Suprapubic skin (tissue), 4 donors: ENCODE measurements at regions not wholly inside any gene's neighbourhood (a gene's known extent, or its start where the extent isn't known, plus 50 kb on each side); places are given as distances from the start of the nearest gene placed in this dataset.

Experiments
- DNase-seq, 2 donors: peaks; one replicate each; pipeline ENCODE4 v3.0.0-alpha.2; 2019; ENCODE audit warnings: low spot score in 2 of 2
- H3K27ac ChIP-seq: fragments of 200-600 bp; sonication (generic); one replicate; pipeline ENCODE4 v1.5.1; 2019
- H3K27me3 ChIP-seq: fragments of 200-600 bp; sonication (generic); one replicate; pipeline ENCODE4 v1.5.1; 2019
- H3K36me3 ChIP-seq: fragments of 200-600 bp; sonication (generic); one replicate; pipeline ENCODE4 v1.5.1; 2019
- H3K4me1 ChIP-seq: fragments of 200-600 bp; sonication (generic); one replicate; pipeline ENCODE4 v1.5.1; 2019
- H3K4me3 ChIP-seq: fragments of 200-600 bp; sonication (generic); one replicate; pipeline ENCODE4 v1.5.1; 2019; ENCODE audit warnings: mild to moderate bottlenecking
- H3K9me3 ChIP-seq: fragments of 200-600 bp; sonication (generic); one replicate; pipeline ENCODE4 v1.5.1; 2019
- CTCF ChIP-seq, 2 donors: fragments of 200-600 bp in 1 of 2; fragments of 450-650 bp in 1 of 2; sonication (generic) in 1 of 2; IDR thresholded peaks; one replicate each; pipeline ENCODE4 v1.5.1; 2016 to 2019; ENCODE audit warnings: antibody characterized with exemption in 2 of 2, mild to moderate bottlenecking in 1 of 2, moderate library complexity in 1 of 2
- EP300 ChIP-seq: sonication (generic); formaldehyde crosslinking; IDR thresholded peaks from one replicate; pipeline ENCODE4 v1.6.1; 2017; ENCODE audit warnings: antibody characterized with exemption
- POLR2A ChIP-seq, 2 donors: fragments of 450-650 bp; IDR thresholded peaks; one replicate each; pipeline ENCODE4 v1.6.1; 2017; ENCODE audit warnings: antibody characterized with exemption in 2 of 2, mild to moderate bottlenecking in 2 of 2, moderate library complexity in 2 of 2
- POLR2AphosphoS5 ChIP-seq, 3 donors: sonication (generic); formaldehyde crosslinking; IDR thresholded peaks; one replicate each; pipeline ENCODE4 v1.6.1; 2017; ENCODE audit warnings: antibody characterized with exemption in 3 of 3
- WGBS: methylation state at CpG from one replicate; pipeline ENCODE4 v1.1.5; 2018; 5-methylcytosine and 5-hydroxymethylcytosine counted together

DNA sequence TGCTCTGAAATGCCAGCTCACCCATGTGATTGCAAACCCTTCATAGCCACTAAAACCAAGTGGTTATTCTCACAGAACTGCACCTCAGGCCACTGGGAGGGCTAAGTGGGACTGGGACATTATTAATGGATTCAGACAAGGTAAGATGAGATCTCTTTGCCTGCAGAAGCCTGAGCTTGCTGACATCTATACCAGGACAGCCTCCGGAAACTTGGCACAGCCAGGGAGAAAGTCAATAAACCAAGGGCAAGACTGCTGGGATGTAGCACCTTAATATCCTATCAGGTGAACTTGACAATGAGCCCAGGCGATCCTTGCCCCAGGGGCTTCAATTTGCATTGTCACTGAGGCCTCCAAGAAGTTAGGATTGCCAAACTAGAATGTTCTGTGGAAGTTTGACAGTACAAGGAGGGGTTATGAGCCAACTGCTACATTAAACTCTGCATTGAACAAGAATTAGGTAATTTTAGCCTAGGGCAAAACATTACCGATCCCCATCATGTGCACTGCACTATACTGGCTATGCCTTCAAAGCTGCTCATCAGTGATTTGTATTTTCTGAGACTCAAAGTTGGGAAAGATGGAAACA lies 60.1 kb upstream of the RALGAPA2 start:
- H3K4me3 ChIP-seq, result no peak overlapping the region
- H3K4me1 ChIP-seq, result peaks cover 6% of the 10 kb centered on the region
- H3K36me3 ChIP-seq, result no peaks in the 10 kb centered on the region
- TF ChIP-seq CTCF (IDR thresholded peaks at IDR 0.05) (no peak), EP300 (no peak)
- peaks cover 2% of the 10 kb centered on the region for H3K27me3 ChIP-seq
- no peak for DNase-seq
- H3K27ac ChIP-seq, result no peak overlapping the region
- no peaks in the 10 kb centered on the region for H3K9me3 ChIP-seq
- WGBS, result 49% methylated on average over 3 of the region's 3 CpGs

GRCh38 chr20:20768202-20768815 lies 55.9 kb upstream of the RALGAPA2 start:
- TF ChIP-seq EP300 (no peak), POLR2AphosphoS5 (IDR thresholded peaks at IDR 0.05) (no peak), POLR2A (IDR thresholded peaks at IDR 0.05) (no peak), CTCF (IDR thresholded peaks at IDR 0.05) (no peak)
- no peaks in the 10 kb centered on the region for H3K9me3 ChIP-seq
- WGBS, result 89% methylated on average over 11 of the region's 30 CpGs
- no peak for DNase-seq
- H3K27ac ChIP-seq, result no peak overlapping the region
- H3K4me3 ChIP-seq, result no peak overlapping the region
- H3K4me1 ChIP-seq, result peaks cover 6% of the 10 kb centered on the region
- no peaks in the 10 kb centered on the region for H3K36me3 ChIP-seq
- peaks cover 2% of the 10 kb centered on the region for H3K27me3 ChIP-seq

- H3K27ac ChIP-seq, result no peak overlapping the region
- H3K27me3 ChIP-seq, result peaks cover 2% of the 10 kb centered on the region
- TF ChIP-seq POLR2A (IDR thresholded peaks at IDR 0.05) (no peak), EP300 (no peak), POLR2AphosphoS5 (IDR thresholded peaks at IDR 0.05) (no peak), CTCF (IDR thresholded peaks at IDR 0.05) (no peak)
- H3K9me3 ChIP-seq, result no peaks in the 10 kb centered on the region
- H3K36me3 ChIP-seq, result no peaks in the 10 kb centered on the region
- DNase-seq, result no peak
- H3K4me1 ChIP-seq, result no peaks in the 10 kb centered on the region
- WGBS, result 46% methylated on average over 4 of the region's 4 CpGs
- no peak overlapping the region for H3K4me3 ChIP-seq
Observed at GRCh38 chr20:20765696-20766365, 53.4 kb upstream of the RALGAPA2 start.

DNA sequence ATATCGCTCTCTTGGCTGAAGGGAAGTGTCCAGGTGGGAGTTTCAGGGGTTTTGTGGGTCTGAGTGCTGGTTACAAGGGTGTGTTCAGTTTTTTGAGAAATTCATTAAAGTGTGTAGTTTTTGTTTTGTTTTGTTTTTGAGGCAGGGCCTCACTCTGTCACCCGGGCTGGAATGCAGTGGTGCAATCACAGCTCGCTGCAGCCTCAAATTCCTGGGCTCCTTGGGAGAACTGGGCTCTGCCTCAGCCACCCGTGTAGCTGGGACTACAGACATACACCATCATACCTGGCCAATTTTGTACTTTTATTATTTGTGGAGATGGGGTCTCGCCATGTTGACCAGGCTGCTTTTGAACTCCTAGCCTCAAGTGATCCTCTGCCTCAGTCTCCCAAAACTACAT lies 51.2 kb upstream of the RALGAPA2 start:
- peaks cover 3% of the 10 kb centered on the region for H3K4me1 ChIP-seq
- no peaks in the 10 kb centered on the region for H3K27me3 ChIP-seq
- TF ChIP-seq POLR2A (IDR thresholded peaks at IDR 0.05) (no peak), POLR2AphosphoS5 (IDR thresholded peaks at IDR 0.05) (no peak), EP300 (no peak), CTCF (IDR thresholded peaks at IDR 0.05) (no peak)
- no peaks in the 10 kb centered on the region for H3K9me3 ChIP-seq
- H3K36me3 ChIP-seq, result no peaks in the 10 kb centered on the region
- no peak overlapping the region for H3K4me3 ChIP-seq
- WGBS, result 85% methylated on average over 5 of the region's 5 CpGs
- no peak overlapping the region for H3K27ac ChIP-seq
- DNase-seq, result no peak
